Activated T-cell treated with anti-CD3 and anti-CD28 coated beads for 48 hours (primary cell): ENCODE measurements at regions not wholly inside any gene's neighbourhood (a gene's known extent, or its start where the extent isn't known, plus 50 kb on each side); places are given as distances from the start of the nearest gene placed in this dataset.
"Not testable (repeated sequence)": the region's sequence is repeated elsewhere in the genome, so short reads cannot be mapped to it uniquely, and the experiment has no call there.

Source experiments
- DNase-seq: peaks from one replicate; pipeline ENCODE4 v3.0.0-alpha.2; 2020; ENCODE audit warnings: low read depth

GRCh38 chr12:114616081-114616480 lies 67.9 kb downstream of the TBX3 start:
- DNase-seq, result no peak

DNA sequence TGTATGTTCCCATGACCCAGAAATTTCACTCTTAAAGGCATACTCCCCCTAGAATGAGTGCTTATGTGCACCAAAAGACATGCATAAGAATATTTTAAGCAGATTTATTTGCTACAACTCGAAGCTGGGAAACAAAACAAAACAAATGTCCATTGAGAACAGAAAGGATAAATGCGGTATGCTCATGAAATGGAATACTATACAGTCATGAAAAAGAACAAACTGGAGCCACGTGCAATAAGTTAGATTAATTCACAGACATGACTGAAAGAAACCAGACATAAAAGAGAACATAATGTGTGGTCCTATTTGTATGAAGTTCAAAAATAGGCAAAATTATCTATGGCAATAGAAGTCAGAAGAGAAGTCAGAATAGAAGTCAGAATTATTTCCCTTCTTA lies 69.9 kb downstream of the TBX3 start:
- no peak for DNase-seq

- DNase-seq, result no peak
Observed at GRCh38 chr12:114612062-114612461, 71.9 kb downstream of the TBX3 start.

GRCh38 chr12:114611145-114612018 lies 72.6 kb downstream of the TBX3 start:
- no peak for DNase-seq

- no peak for DNase-seq
Observed at GRCh38 chr12:114608509-114608908, 75.5 kb downstream of the TBX3 start.

- no peak for DNase-seq
Observed at GRCh38 chr12:114605918-114606317, 78.1 kb downstream of the TBX3 start.

DNA sequence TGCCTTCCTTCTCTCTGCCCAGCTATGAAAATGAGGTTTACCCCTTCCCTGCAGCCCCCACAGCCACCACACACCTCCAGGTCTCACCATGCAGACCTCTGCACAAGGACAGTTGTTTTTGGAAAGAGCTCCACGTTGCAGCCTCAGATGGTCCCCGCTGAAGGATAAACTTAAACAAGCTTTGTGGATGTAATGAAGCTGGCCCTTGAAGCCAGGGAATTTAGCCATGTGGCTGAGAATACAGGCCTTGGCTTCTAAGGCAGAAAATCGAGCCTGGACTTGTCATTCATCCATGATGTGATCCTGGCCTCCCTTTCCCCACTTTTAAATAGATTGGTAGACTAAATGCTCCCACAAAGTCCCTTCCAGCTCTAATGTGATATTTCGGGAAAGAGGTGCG lies 79.4 kb downstream of the TBX3 start:
- no peak for DNase-seq

- DNase-seq, result not testable (repeated sequence)
Observed at GRCh38 chr12:114600584-114600983, 83.4 kb downstream of the TBX3 start.

DNA sequence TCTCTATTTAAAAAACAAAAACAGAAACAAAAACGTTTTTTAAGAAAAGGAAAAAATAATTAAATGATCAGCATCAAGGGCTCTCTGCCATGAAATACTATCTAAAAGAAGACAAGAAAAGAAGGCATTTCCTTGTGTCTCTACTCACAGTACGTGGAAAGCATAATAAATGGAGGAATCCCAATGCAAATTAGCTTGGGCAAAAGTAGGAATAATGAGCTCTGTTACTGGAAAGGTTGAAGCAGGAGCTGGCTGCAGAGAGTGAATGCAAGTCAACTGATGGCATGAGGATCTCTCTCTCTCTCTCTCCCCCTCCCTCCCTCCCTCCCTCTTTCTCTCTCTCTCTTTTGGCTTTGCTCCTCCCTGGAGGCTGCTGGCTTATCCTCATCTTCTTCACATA lies 85.9 kb downstream of the TBX3 start:
- no peak for DNase-seq

GRCh38 chr12:114592946-114593345 lies 91.0 kb downstream of the TBX3 start:
- no peak for DNase-seq

- no peak for DNase-seq
Observed at GRCh38 chr12:114588061-114588460, 95.9 kb downstream of the TBX3 start.

DNA sequence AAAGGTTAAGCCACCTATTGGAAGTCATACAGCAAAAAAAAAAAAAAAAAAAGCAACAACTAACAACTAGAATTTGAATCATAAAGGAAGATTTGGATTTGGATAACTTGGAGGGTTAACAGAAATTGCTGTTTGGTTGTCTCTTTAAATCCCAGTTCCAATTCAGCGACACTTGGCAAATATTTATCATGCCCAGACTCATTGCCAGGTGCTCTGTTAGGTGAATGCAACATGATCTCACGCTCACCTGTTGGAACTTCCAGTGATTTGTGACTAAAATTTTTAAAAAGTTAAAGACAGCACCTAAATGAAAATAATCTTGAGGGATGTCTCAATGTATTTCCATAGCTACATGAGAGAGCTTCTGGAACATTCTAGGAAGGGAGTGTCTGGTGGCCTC lies 103.7 kb downstream of the TBX3 start:
- no peak for DNase-seq

DNA sequence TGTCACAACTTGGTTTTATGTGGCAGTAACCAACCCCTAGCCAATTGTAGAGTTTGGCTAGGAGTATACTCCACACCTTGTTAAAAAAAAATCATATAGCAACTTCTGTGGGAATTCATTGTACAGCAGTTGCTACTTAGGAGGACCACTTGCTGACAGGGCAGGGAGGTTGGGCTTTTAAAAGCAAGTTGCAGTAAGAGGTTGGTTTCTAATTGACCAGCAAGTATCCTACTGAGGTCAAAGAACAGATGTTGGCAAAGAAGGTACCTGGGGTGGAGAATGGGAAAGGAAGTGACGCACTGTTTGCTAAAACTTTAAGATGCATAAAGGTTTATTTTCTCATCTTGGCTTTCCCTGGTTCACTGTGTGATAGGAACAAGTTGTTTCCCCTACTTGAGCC lies 104.6 kb downstream of the TBX3 start:
- DNase-seq, result no peak

GRCh38 chr12:114562654-114563053 lies 121.3 kb downstream of the TBX3 start:
- no peak for DNase-seq

GRCh38 chr12:114555451-114555850 lies 128.5 kb downstream of the TBX3 start:
- DNase-seq, result no peak

DNA sequence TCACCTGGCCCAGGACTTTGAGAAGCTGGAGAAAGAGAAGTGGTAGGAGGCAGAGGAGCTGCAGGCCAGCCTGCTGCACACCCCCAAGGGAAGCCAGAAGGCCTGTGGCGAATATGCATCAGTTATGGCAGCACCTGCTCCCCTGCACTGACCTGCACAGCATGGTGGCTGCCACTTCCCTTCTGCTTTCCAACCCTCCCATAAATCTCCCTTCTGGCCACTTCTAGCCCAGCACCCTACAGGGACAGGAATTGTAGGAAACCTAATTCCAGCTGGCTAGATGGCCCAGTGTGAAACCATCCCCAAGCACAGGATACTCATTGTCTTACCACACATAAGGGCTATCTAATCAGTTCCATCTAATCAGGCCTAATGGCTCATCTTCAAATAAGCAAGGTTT lies 136.3 kb downstream of the TBX3 start:
- no peak for DNase-seq

DNA sequence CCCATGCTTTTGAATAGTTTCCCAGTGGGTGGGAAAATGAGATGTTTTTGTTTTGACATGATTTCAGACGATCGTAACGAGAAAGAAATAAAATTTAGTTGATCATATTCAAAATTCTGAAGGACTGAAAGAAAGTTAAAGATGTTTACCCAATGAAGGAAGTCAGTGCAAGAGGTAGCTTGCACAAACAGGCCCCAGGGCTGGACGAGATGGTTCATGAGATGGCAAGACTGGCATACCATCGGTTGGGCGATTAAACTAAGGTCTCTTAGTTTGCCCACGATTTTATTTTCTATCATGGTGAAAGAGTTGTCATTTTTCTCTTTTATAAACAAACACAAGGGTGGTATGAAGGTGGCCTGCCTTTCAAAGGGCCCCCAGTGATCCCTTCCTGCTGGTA lies 124.5 kb upstream of the TBX5 start:
- DNase-seq, result no peak

- DNase-seq, result no peak
Observed at GRCh38 chr12:114529966-114530365, 124.0 kb upstream of the TBX5 start.

DNA sequence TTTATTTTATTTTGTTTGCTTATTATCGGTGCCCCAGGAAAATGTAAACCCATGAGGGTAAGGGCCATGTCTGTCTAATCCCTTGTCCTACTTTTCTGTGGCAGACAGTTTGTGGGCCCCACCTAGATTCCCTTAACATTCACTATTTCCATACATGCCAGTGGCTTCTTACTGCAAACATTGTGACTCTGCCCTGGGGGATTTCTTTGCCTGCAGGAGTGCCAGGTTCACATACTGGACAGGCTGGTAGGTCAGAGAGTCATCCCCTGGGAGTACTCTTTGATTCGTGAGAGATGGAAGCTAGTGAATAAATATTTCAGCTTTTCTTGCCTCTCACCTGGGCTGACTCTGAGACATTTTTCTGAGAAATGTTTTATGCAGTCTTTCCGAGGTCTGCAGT lies 122.8 kb upstream of the TBX5 start:
- no peak for DNase-seq

GRCh38 chr12:114521160-114521559 lies 115.2 kb upstream of the TBX5 start:
- DNase-seq, result not testable (repeated sequence)

GRCh38 chr12:114512351-114512750 lies 106.4 kb upstream of the TBX5 start:
- DNase-seq, result no peak

DNA sequence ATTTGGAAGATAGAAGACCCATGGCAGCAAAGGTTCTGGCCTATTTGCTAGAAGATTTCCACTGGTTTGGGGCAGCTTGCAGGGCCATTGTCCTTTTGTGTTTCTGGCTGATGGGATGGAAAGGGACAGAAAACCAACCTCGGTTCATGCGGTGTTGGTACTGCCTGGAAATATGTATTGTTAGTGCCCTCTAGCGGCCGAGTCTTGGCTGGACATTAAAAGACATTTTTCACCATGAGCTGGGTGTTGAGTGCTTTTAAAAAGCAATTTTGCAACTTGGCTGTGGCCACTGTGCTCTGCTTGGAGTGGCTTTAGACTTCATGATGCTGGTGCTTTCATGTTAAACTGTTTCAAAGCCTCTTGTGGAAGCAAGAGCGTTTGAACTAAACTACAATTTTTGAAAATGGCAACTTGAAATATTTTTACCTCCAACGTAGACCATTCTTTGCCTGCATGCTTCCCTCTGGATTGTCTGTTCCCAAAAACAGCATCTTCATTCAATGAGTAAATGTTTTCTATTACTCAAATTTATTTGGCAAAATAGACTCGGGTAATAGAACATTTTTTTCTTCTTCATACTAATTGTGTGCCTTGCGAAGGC lies 102.7 kb upstream of the TBX5 start:
- DNase-seq, result peak; percentile 36

DNA sequence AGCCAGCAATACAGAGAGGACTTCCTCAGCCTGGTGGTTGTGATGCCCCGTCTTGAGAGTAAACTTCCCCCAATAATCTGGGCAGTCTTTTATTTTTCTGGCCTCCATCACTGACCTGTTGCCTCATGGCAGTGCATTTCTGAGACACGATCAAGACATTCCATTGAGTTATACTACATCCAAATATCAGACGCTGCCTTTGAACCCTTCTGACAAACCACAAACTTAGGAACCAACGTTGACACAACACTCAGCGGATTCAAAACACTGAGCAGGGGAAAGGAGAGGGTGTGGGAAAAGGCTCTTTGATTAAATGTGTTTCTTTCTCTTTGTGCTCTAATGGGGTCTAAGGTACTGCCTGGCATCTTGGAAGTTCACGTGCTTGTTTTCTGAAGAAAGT lies 100.7 kb upstream of the TBX5 start:
- no peak for DNase-seq

GRCh38 chr12:114504311-114504710 lies 98.4 kb upstream of the TBX5 start:
- DNase-seq, result no peak
